ENCODE measurements at regions not wholly inside any gene's neighbourhood (a gene's known extent, or its start where the extent isn't known, plus 50 kb on each side); places are given as distances from the start of the nearest gene placed in this dataset.
A peak's percentile ranks its signal among the peaks of the same experiment; 100 is the strongest.

DNA sequence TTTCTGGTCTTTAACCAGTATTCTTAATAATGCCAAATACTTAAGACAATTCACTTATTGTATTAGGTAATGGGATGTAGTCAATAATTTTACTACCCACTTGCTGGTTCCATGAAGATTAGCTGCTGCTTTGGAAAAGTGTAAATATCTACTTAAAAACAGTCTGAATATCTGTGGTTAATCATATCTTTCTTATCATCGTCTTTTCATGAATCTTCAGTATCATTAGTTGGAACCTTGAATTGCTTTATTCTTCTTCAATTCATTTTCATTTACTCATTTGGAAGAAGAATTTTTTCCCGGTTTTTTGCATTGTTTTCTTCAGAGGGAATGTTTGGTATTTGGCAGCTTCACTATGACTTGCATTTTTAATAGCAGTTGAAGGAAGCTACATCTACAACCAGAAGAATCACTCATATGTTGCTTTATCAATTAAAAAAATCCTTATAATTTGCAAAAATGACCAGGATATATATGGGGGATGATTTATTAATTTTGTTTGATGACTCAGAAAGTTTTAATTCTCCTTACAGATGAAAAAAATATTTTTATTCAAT, 1398.3 kb upstream of the CDH6 start:
- no peak for DNase-seq (ENCODE audit: insufficient read length, low spot score)
- FAIRE-seq: no peak

DNA sequence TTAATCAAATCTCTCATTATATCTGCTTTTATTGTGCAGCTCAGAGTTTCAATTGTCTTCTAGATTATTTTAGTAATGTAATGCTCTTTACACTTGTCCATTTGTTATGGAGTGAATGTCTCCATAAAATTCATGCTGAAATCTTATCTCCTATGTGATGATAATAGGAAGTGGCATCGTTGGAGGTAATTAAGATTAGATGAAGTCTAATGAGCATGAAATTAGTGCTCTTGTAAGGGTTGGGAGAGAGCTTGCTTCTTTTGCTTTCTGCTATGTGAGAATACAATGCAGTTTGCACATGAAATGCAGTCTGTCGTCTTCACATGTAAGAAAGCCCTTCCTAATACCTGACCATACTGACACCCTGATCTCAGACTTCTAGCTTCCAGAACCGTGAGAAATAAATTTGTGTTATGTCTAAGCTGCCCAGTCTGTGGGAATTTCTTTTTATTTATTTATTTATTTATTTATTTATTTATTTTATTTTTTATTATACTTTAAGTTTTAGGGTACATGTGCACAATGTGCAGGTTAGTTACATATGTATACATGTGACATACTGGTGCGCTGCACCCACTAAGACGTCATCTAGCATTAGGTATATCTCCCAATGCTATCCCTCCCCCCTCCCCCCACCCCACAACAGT, 1399.2 kb upstream of the CDH6 start:
- FAIRE-seq (no peak), DNase-seq (ENCODE audit: insufficient read length, low spot score) (no peak)

DNA sequence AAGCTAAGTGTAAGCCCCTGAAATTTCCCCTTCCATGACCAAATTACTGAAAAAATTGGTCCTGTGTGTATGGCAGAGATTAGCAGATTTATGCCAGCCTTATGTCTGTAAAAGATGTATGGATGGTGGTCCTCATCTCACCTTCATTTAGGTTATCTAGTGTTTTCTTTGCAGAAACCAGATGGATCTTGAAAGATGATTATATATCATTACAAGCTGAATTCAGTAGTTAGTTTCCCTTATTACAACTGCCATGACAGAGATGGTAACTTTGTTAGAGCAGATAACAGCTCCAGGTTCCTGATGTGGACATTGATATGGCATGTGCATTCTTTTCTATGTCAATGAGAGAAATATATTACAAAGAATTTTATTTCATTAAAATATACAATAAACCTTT, 1403.2 kb upstream of the CDH6 start:
- FAIRE-seq: no peak
- DNase-seq (ENCODE audit: insufficient read length, low spot score): no peak

DNA sequence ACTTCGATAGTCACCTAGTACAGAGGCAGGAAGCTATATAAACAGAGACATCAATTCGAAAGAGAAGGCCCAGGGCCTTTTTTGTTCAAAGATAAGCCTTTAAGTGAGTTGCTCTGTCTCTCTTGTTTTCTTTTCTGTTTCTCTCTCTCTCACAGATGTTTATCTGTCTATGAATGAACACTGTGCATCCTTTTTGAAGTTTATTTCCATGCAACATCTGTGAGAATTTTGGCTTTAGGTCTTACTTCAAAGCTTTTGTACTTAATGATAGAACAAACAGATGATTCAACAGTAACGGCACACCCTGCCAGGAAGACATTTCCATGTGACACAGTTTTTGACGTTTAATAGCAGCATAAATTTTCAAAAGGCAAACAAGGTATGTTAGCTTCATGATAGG, 1413.1 kb upstream of the CDH6 start:
- peak; percentile 4 for FAIRE-seq
- no peak for DNase-seq (ENCODE audit: insufficient read length, low spot score)

DNA sequence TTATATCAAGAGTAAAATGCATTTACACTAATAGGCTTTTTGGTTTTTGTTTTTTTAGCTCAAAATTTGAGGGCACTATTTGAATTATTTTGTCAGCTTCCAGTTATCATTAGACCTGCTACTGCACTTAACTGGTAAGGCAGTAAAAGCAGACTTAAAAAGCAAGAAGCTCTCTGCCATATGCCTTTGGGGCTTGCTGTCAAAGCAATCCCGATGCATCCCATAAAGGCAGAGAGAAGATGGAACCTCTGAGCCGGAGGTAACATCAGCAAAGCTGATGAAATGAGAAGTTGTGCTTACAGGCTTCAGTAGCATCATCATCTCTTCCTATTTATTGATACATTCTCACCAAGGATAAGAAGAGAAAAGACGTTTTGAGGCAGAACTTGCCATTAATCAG, 1414.3 kb upstream of the CDH6 start:
- FAIRE-seq: no peak
- no peak for DNase-seq (ENCODE audit: insufficient read length, low spot score)

DNA sequence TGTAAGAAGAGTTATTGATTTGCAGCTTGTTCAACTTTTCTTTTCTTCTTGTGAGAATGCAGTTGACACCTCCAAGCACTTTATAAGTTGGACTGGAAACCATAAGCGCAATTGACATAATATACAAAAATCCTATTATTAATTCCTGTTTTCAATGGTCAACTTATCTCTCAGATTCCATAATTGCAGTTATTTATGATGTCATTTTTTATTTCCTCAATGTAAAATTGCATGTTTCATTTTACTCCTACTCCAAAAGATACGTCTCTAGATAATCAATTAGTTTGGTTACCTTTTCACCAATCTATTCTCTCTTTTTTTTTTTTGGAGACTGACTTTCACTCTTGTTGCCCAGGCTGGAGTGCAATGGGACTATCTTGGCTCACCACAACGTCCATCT, 1416.1 kb upstream of the CDH6 start:
- FAIRE-seq (no peak), DNase-seq (ENCODE audit: insufficient read length, low spot score) (no peak)

DNA sequence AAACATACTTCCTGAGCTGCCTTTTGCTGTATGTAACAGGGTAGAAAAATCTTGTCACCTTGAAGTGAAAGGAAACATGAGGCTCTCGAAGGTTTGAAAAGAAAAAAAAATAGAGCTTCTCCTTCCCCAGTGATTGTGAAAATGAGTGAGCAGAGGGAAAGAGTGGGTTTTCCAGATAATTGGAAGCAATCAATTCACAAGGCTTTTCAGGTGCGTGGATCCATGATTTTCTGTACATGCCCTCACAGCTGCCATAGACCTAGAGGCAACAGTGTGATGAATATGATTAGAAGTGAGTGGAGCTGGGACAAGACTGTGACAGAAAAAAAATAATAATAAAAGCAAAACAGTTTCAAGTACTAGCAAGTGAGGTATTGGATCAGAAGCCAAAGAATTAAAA, 1422.5 kb upstream of the CDH6 start:
- DNase-seq (ENCODE audit: insufficient read length, low spot score) (no peak), FAIRE-seq (no peak)

DNA sequence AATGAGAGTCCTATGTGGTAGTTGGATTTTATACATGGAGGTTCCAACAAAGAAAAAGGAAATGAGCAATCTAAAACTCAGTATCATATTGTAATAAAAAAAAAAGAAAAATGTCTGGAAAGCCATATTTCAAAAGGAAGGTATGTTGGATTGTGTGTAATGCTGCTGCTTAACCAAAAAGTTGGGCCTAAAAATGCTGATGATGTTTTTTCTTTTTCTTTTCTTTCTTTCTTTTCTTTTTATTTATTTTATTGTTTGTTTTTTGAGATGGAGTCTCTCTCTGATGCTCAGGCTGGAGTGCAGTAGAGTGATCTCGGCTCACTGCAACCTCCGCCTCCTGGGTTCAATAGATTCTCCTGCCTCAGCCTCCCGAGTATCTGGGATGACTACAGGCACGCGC, 1424.0 kb upstream of the CDH6 start:
- FAIRE-seq (no peak), DNase-seq (ENCODE audit: insufficient read length, low spot score) (no peak)

DNA sequence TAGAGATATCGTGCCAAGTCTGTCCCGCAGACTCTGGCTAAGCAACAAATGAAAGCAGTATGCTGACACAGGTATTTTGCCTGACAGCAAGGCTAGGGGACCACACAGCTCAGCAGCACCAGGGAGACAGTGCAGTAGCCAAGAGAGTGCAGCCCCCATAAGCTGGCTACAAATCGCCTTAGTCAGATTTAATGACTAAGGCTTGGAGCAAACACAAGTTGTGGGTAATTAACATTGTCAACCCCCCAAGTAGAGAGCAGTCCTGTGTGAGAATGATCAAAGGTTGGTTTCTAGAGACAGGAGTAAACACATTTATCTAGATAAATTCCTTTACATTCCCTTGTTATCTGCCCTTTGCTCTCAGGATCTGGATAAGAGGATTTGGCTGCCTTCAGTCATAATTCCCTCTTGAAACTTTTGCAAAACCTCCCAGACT, 1434.5 kb upstream of the CDH6 start:
- FAIRE-seq (peak; percentile 66), DNase-seq (ENCODE audit: insufficient read length, low spot score) (no peak)

DNA sequence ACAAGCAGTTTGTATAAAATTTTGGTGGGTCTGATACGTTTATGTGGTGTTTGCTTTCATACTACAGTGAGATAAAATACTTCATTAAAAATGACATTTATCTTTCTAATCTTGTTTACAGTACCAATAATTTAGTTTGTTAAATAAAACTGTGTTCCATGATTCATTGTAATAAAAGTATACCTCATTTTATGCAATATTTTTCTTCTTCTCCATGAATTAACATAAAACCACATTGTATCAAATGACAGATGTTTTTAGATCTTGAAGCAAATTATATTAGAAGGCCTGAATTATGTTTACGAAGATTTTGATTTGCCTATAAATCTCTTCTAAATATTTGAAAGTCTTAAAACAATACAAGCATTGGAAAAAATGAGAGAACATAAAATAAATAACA, 1443.0 kb upstream of the CDH6 start:
- FAIRE-seq (no peak), DNase-seq (ENCODE audit: insufficient read length, low spot score) (no peak)

DNA sequence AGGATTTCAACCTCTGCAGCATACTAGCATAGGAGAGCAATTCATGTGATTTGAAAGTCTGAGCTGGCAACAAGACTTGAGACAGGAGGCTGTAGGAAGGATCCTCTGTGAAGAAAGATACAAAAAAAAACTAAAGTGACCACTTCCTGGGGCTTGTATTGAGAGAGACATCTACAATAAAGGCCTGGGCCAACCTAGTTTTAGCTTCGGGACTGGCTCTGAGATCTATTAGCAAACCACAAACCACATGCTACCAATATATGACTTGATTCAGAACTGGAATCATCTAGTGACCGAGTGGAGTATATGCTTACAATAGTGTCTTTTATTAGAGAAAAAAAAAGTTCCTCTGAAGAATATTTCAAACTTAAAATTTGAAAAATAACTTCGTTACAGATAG, 1448.9 kb upstream of the CDH6 start:
- FAIRE-seq (no peak), DNase-seq (ENCODE audit: insufficient read length, low spot score) (no peak)

DNA sequence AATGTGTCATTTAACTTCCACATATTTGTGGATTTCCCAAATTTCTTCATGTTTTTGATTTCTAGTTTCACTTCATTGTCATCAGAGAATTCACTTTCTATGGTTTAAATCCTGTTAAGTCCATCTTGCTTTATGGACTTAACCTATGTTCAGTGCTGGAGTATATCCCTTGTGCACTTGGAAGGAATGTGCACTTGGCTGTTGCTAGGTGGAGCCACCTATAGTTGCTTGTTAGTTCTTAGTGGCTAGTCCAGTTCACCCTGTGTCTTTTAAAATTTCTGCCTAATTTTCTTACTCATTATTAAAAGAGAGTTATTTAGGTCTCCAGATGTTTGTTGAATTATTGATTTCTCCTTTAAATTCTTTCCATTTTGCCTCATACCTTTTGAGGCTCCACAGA, 1472.5 kb upstream of the CDH6 start:
- no peak for DNase-seq (ENCODE audit: insufficient read length, low spot score)
- FAIRE-seq: peak; percentile 28

DNA sequence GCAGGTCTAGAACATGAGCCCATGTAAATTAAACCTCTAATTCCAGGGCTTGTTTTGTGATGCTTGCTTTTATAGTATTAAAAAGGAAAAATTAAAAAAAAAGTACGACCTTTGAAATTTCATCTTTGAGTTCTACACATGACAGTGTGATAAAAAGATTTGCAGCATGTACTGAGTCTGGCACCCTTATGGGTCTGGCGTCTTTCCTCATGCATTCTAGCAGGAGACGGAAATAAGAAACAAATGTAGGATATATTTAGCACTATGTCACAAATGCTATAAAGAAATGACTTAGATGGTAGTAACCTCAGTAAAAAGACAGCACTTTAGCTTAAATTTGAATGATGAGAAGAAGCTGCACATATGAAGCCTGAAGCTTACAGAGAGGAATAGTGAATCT, 1474.3 kb upstream of the CDH6 start:
- DNase-seq (ENCODE audit: insufficient read length, low spot score): no peak
- FAIRE-seq: no peak

DNA sequence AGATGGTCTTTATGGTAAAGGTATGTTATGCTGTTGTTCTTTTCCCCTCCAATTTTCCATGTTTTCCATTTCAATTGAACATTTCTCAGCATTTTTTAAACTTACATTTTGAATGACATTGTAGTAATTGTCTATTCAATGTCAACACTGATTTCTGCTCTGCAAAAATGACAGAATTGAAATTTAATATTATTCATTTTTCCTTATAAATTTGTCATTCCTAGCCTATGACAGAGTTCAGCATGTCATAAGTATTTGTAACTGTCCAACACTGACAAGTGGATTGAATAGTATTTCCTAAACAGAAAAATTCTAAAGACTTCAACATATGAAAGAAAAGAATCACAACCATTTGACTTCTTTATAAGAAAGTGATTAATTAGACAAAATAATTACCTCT, 1478.3 kb upstream of the CDH6 start:
- FAIRE-seq: no peak

DNA sequence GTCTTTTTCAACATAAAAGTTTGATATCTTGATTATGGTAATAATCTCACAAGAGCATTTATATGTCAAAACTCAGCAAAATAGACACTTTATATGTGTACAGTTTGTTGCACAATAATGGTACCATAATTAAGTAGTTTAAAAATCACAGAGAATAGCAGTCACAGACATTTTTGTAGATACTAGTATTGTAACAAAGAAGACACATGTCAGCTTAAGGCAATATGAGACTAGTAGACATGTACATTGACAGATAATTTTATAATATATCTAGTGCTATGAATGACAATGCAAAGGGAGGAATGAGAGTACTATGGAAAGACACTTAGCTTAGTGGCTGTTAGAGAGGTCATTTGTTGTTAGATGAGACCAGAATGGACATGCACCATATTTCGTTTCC, 1490.6 kb upstream of the CDH6 start:
- no peak for DNase-seq (ENCODE audit: insufficient read length, low spot score)
- no peak for FAIRE-seq

More for the DNA sequence above, 1478.3 kb upstream of the CDH6 start:
- DNase-seq (ENCODE audit: insufficient read length, low spot score): no peak

DNA sequence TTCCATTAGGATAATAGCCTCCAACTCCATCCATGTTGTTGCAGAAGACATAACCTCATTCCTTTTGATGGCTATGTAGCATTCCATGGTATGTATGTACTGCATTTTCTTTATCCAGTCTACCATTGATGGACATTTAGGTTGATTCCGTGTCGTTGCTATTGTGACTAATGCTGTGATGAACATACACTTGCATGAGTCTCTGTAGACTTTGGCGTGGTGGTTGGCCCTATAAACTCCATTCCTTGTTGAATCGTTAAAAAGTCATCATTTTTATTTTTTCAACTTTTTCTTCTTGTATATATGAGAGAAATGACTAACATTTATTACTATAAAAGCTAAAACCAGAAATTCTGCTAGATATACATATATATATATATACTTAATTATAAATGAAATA, 1491.9 kb upstream of the CDH6 start:
- DNase-seq (ENCODE audit: insufficient read length, low spot score) (no peak), FAIRE-seq (no peak)

DNA sequence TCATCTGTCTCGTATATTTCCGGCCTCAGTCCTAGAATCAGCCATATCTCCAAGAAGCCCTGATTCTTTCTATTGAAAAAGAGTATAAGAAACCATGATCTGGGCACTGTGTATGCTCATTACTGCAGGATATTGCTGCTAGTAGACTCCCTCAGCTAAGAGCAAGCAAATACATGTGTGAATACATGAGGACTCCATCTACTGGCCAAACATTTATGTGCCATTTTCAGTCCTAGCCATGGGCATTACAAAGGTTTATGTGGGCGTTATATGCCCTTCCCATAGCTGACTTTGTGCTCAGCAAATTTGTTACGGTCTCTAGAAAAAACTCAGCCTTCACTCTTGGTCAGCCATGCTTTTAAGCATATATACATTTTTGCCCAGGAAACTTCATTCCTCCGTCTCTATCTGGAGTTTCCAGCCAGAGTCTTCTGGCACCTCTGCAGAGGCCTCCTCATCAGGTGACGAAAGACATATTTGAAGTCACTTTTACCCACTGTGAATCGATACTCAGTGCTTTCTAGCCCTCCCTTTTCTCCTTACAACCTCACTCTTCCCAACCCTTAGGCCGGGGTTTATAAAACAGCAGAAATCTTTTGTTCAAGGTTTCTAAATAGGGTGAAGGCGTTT, 1495.6 kb upstream of the CDH6 start:
- FAIRE-seq: peak; percentile 48
- DNase-seq (ENCODE audit: insufficient read length, low spot score): peak; percentile 45

DNA sequence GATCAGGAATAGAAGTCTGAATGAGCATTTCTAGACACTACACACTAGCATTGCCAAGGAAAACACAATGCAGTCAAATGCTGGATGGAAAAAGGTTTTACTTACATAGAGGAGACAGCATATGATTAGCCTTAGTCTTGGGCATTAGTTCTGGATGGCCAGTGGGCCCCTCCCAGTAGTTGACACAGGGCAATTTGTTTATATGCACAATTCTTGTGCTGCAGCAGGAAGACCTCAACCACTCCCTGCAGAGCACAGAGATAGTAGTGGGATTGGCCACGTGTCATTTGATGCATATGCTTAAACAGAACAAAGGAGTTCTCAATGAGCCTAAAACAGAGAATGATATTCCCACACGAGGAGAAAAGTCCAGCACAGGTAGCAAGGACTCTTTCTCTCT, 1496.2 kb upstream of the CDH6 start:
- FAIRE-seq: no peak
- DNase-seq (ENCODE audit: insufficient read length, low spot score): no peak

DNA sequence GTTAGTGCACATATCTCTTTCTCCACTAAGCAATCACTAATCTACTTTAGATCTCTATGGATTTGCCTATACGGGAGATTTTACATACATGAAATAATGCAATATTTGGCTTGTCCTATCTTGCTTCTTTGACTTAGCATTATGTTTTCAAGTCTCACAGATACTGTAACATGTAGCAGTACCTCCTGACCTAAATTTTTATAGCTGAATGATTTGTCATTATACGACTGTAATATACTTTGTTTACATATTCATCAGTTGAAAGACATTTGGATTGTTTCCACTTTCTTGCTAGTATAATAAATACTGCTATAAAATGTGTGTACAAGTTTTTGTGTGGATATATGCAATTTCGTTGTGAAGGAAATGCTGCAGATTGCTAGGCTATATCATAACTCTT, 1520.8 kb upstream of the CDH6 start:
- FAIRE-seq: no peak

DNA sequence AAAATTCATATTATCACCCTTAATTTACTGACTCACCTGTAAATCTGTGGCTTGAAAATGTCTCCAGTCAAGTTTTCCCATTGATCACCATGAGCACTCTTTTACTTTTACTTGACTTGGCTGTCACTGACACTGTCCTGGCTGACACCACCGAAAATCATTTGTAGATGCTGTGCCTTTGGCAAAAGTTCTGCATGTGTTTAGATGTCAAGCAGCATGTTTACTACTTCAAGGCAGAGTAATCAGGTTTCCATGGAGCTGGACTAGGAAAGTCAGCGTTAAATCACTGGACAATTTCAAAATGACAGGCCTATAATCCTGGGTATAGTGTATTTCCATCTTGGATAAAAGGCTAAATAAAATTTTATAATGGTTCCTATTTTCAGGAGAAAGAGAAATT, 1530.6 kb upstream of the CDH6 start:
- FAIRE-seq: peak; percentile 13

More for the DNA sequence above, 1520.8 kb upstream of the CDH6 start:
- no peak for DNase-seq (ENCODE audit: insufficient read length, low spot score)

DNA sequence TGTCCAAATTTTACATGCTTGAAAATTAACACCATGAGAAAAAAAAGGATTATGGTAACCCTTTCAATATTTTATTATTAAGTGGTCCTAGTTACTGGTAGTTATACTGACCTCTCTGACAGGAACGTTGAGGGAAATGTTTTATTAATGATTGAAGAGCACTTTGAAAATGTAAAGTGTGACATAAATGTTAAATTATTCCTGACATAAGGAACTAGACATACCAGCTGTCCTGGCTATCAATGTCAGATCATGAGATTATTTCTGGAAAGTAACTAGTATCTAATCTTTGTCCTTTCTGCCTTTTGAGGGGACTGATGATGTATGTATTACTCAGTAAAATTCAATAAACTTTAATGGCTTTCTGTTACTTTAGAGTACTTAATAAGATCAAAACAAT, 1538.5 kb upstream of the CDH6 start:
- no peak for DNase-seq (ENCODE audit: insufficient read length, low spot score)
- no peak for FAIRE-seq

More for the DNA sequence above, 1530.6 kb upstream of the CDH6 start:
- DNase-seq (ENCODE audit: insufficient read length, low spot score): no peak

DNA sequence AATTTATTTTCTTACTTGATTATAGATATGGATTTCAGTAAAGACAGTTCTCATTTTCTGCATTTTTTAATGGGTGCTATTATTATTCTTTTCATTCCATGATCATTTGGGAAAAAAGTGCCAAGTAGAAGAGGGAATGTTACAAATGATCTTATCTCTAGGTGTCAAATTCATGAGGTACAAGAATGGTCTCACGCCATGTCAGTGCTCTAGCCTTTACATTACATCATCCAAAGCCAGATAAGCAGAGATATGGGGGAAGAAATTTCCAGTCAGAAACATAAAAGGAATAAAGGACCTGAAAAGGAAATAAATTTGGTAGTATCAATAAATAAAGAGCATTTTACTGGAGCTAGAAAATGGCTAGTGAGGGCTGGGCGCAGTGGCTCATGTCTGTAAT, 1544.2 kb upstream of the CDH6 start:
- DNase-seq (ENCODE audit: insufficient read length, low spot score) (no peak), FAIRE-seq (peak; percentile 38)
